H9 (cell line): ENCODE measurements at regions not wholly inside any gene's neighbourhood (a gene's known extent, or its start where the extent isn't known, plus 50 kb on each side); places are given as distances from the start of the nearest gene placed in this dataset.

Experiments used
- DNase-seq: peaks from one replicate; pipeline ENCODE4 v3.0.0-alpha.2; 2017
- H2AFZ ChIP-seq: one replicate; pipeline ENCODE4 v1.6.1; 2013; ENCODE audit warnings: mild to moderate bottlenecking, low read length, control low read depth, moderate library complexity
- H2AK5ac ChIP-seq: 2 replicates; pipeline ENCODE4 v1.6.1; 2013; ENCODE audit warnings: low read length, control low read depth, mixed read lengths; ENCODE audit not compliant: insufficient read length
- H2BK120ac ChIP-seq: one replicate; pipeline ENCODE4 v1.6.1; 2013; ENCODE audit warnings: low read depth, mild to moderate bottlenecking, low read length, control low read depth, inconsistent platforms; ENCODE audit not compliant: poor library complexity, severe bottlenecking
- H2BK12ac ChIP-seq: 2 replicates; pipeline ENCODE4 v1.6.1; 2013; ENCODE audit warnings: low read length, control low read depth, mixed read lengths, low read depth; ENCODE audit not compliant: insufficient read length
- H2BK15ac ChIP-seq: 2 replicates; pipeline ENCODE4 v1.6.1; 2013; ENCODE audit warnings: low read depth, low read length, control low read depth
- H2BK20ac ChIP-seq: one replicate; pipeline ENCODE4 v1.6.1; 2013; ENCODE audit warnings: low read depth, mild to moderate bottlenecking, low read length, control low read depth, inconsistent platforms; ENCODE audit not compliant: poor library complexity, severe bottlenecking
- H2BK5ac ChIP-seq: 2 replicates; pipeline ENCODE4 v1.6.1; 2013; ENCODE audit warnings: low read length, control low read depth, mixed read lengths; ENCODE audit not compliant: insufficient read length
- H3K14ac ChIP-seq: 2 replicates; pipeline ENCODE4 v1.6.1; 2013; ENCODE audit warnings: low read length, control low read depth; ENCODE audit not compliant: insufficient read depth
- H3K18ac ChIP-seq: 2 replicates; pipeline ENCODE4 v1.6.1; 2013; ENCODE audit warnings: low read depth, mild to moderate bottlenecking, mixed read lengths, low read length, control low read depth; ENCODE audit not compliant: insufficient read length
- H3K23ac ChIP-seq: 2 replicates; pipeline ENCODE4 v1.6.1; 2013; ENCODE audit warnings: low read length, control low read depth, mixed read lengths, low read depth; ENCODE audit not compliant: insufficient read length
- H3K23me2 ChIP-seq: 2 replicates; pipeline ENCODE4 v1.6.1; 2013; ENCODE audit warnings: low read depth, mild to moderate bottlenecking, mixed read lengths, low read length, control low read depth; ENCODE audit not compliant: insufficient read length, poor library complexity, severe bottlenecking
- H3K27ac ChIP-seq: 2 replicates; pipeline ENCODE4 v1.5.1; 2013; ENCODE audit warnings: low read length, control low read depth, mixed read lengths, low read depth; ENCODE audit not compliant: insufficient read length
- H3K27me3 ChIP-seq: 2 replicates; pipeline ENCODE4 v1.6.1; 2013; ENCODE audit warnings: low read length, control low read depth, inconsistent platforms; ENCODE audit not compliant: insufficient read depth
- H3K4ac ChIP-seq: 2 replicates; pipeline ENCODE4 v1.6.1; 2013; ENCODE audit warnings: low read depth, mild to moderate bottlenecking, control low read depth, inconsistent platforms, low read length, moderate library complexity
- H3K4me1 ChIP-seq: 2 replicates; pipeline ENCODE4 v1.6.1; 2013; ENCODE audit warnings: low read length, control low read depth, inconsistent platforms; ENCODE audit not compliant: insufficient read depth
- H3K4me2 ChIP-seq: 2 replicates; pipeline ENCODE4 v1.6.1; 2013; ENCODE audit warnings: low read length, control low read depth, mixed read lengths; ENCODE audit not compliant: insufficient read length, insufficient read depth
- H3K56ac ChIP-seq: 2 replicates; pipeline ENCODE4 v1.6.1; 2013; ENCODE audit warnings: low read depth, mild to moderate bottlenecking, mixed read lengths, low read length, control low read depth; ENCODE audit not compliant: insufficient read length
- H3K79me1 ChIP-seq: 2 replicates; pipeline ENCODE4 v1.6.1; 2013; ENCODE audit warnings: low read depth, mild to moderate bottlenecking, moderate library complexity, low read length, control low read depth, inconsistent platforms; ENCODE audit not compliant: insufficient read depth, poor library complexity, severe bottlenecking
- H3K79me2 ChIP-seq: 2 replicates; pipeline ENCODE4 v1.6.1; 2013; ENCODE audit warnings: low read length, control low read depth, inconsistent platforms; ENCODE audit not compliant: insufficient read depth
- H3K9ac ChIP-seq: 2 replicates; pipeline ENCODE4 v1.6.1; 2013; ENCODE audit warnings: low read length, control low read depth, mixed read lengths; ENCODE audit not compliant: insufficient read length; ENCODE audit errors: extremely low read depth
- H3K9me3 ChIP-seq: one replicate; pipeline ENCODE4 v1.6.1; 2013; ENCODE audit warnings: low read depth, low read length, inconsistent platforms; ENCODE audit not compliant: control insufficient read depth
- H3T11ph ChIP-seq: one replicate; pipeline ENCODE4 v1.6.1; 2013; ENCODE audit warnings: mild to moderate bottlenecking, low read length, control low read depth, inconsistent platforms
- H4K20me1 ChIP-seq: one replicate; pipeline ENCODE4 v1.6.1; 2013; ENCODE audit not compliant: control insufficient read depth, insufficient read length, insufficient read depth
- H4K5ac ChIP-seq: 2 replicates; pipeline ENCODE4 v1.6.1; 2013; ENCODE audit warnings: low read depth, mild to moderate bottlenecking, mixed read lengths, low read length, control low read depth; ENCODE audit not compliant: insufficient read length
- H4K8ac ChIP-seq: replicated peaks from 2 replicates; pipeline ENCODE4 v1.6.1; 2013; ENCODE audit warnings: low read length, control low read depth, mixed read lengths, low read depth; ENCODE audit not compliant: insufficient read length
- H4K91ac ChIP-seq: 2 replicates; pipeline ENCODE4 v1.6.1; 2013; ENCODE audit warnings: low read depth, mild to moderate bottlenecking, moderate library complexity, mixed read lengths, low read length, control low read depth; ENCODE audit not compliant: insufficient read length
- H3K27ac Mint-ChIP-seq, 3 experiments: 2 replicates in 2 of 3; 3 replicates in 1 of 3; pipeline ENCODE4 v1.8.0; 2020 to 2021; ENCODE audit warnings: mixed read lengths in 3 of 3, mild to moderate bottlenecking in 1 of 3, moderate library complexity in 1 of 3
- H3K27me3 Mint-ChIP-seq: 2 replicates; pipeline ENCODE4 v1.8.0; 2021; ENCODE audit warnings: low read depth, mild to moderate bottlenecking, moderate library complexity, mixed read lengths
- H3K36me3 Mint-ChIP-seq, 3 experiments: 2 replicates in 2 of 3; 3 replicates in 1 of 3; pipeline ENCODE4 v1.8.0; 2020 to 2021; ENCODE audit warnings: low read depth in 3 of 3, mixed read lengths in 3 of 3; ENCODE audit not compliant: insufficient read depth in 1 of 3
- H3K4me1 Mint-ChIP-seq, 2 experiments: 2 replicates each; pipeline ENCODE4 v1.8.0; 2020; ENCODE audit warnings: mixed read lengths in 2 of 2
- H3K4me3 Mint-ChIP-seq, 2 experiments: 2 replicates in 1 of 2; 3 replicates in 1 of 2; pipeline ENCODE4 v1.8.0; 2020 to 2021; ENCODE audit warnings: mild to moderate bottlenecking in 2 of 2, mixed read lengths in 2 of 2, moderate library complexity in 1 of 2
- H3K9me3 Mint-ChIP-seq, 2 experiments: 2 replicates in 1 of 2; 3 replicates in 1 of 2; pipeline ENCODE4 v1.8.0; 2020; ENCODE audit warnings: mild to moderate bottlenecking in 2 of 2, mixed read lengths in 2 of 2, moderate library complexity in 1 of 2
- WGBS: extraction: QIAGEN DNeasy Blood & Tissue Kit; methylation state at CpG from one replicate; pipeline ENCODE4 v1.1.7; 2013; ENCODE audit warnings: missing lambda C conversion rate, low lambda C conversion rate, mixed read lengths; ENCODE audit not compliant: insufficient read length; ENCODE audit errors: extremely low coverage; 5-methylcytosine and 5-hydroxymethylcytosine counted together
- TF ChIP-seq, protein P1 (sequence below): fragments of 200-600 bp; sonication (generic); conservative IDR thresholded peaks from 3 replicates; pipeline ENCODE4 v1.8.0; 2021; ENCODE audit warnings: antibody characterized with exemption, mild to moderate bottlenecking

DNA sequence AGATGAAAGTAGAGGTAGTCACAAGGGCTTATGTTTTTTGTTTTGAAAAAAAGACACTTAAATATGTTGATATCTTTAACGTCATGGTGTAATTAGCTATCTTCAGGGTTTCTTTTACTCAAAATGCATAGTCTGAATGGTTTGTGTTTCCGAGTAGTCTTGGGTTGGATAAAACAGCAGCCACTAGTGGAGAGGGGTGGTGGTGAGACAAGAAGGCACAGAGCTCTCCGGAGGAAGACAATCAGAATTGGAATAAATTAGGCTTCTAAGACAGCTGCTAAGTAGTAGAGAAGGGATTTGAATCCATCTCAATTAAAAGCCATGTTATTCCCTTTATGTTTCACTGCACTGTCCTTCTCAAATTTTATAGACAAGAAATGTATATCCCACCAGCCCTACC lies 240.4 kb upstream of the VEGFC start:
- Histone ChIP-seq H3K27ac (no peak overlapping the region), H2BK12ac (no peak overlapping the region), H3K4me2 (no peak overlapping the region), H3K9ac (no peak overlapping the region), H4K8ac (no peak overlapping the region), H3K23me2 (no peaks in the 10 kb centered on the region), H3K79me1 (no peaks in the 10 kb centered on the region), H3K14ac (no peak overlapping the region), H3T11ph (no peak overlapping the region), H3K79me2 (no peaks in the 10 kb centered on the region), H2BK120ac (no peak overlapping the region), H4K91ac (no peak overlapping the region), H3K27me3 (no peaks in the 10 kb centered on the region), H3K4ac (no peak overlapping the region), H3K4me1 (no peaks in the 10 kb centered on the region), H3K9me3 (no peaks in the 10 kb centered on the region), H2BK5ac (no peak overlapping the region), H2BK15ac (no peak overlapping the region), H2AFZ (no peak overlapping the region), H3K23ac (no peak overlapping the region), H3K18ac (no peak overlapping the region), H2AK5ac (no peak overlapping the region), H2BK20ac (no peak overlapping the region), H4K5ac (no peak overlapping the region), H4K20me1 (no peaks in the 10 kb centered on the region), H3K56ac (no peak overlapping the region)
- DNase-seq, result no peak
- no peak overlapping the region for H3K27ac Mint-ChIP-seq
- no peaks in the 10 kb centered on the region for H3K4me1 Mint-ChIP-seq
- H3K27me3 Mint-ChIP-seq, result no peaks in the 10 kb centered on the region
- no peak overlapping the region for H3K4me3 Mint-ChIP-seq
- H3K36me3 Mint-ChIP-seq, result no peaks in the 10 kb centered on the region
- no peaks in the 10 kb centered on the region for H3K9me3 Mint-ChIP-seq
- no CpG with 5 or more reads among the region's 3 CpGs for WGBS
- TF ChIP-seq, protein P1, sequence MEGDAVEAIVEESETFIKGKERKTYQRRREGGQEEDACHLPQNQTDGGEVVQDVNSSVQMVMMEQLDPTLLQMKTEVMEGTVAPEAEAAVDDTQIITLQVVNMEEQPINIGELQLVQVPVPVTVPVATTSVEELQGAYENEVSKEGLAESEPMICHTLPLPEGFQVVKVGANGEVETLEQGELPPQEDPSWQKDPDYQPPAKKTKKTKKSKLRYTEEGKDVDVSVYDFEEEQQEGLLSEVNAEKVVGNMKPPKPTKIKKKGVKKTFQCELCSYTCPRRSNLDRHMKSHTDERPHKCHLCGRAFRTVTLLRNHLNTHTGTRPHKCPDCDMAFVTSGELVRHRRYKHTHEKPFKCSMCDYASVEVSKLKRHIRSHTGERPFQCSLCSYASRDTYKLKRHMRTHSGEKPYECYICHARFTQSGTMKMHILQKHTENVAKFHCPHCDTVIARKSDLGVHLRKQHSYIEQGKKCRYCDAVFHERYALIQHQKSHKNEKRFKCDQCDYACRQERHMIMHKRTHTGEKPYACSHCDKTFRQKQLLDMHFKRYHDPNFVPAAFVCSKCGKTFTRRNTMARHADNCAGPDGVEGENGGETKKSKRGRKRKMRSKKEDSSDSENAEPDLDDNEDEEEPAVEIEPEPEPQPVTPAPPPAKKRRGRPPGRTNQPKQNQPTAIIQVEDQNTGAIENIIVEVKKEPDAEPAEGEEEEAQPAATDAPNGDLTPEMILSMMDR, result peak; percentile 52
